Peyer's patch (tissue), 4 donors: ENCODE measurements at regions not wholly inside any gene's neighbourhood (a gene's known extent, or its start where the extent isn't known, plus 50 kb on each side); places are given as distances from the start of the nearest gene placed in this dataset.

Experiments
- DNase-seq, 3 donors: peaks; one replicate each; pipeline ENCODE4 v3.0.0-alpha.2; 2017 to 2019
- H3K27ac ChIP-seq, 4 donors: fragments of 200-600 bp; sonication (generic); one replicate each; pipeline ENCODE4 v1.5.1; 2016 to 2019
- H3K27me3 ChIP-seq, 2 donors: fragments of 200-600 bp; sonication (generic); one replicate each; pipeline ENCODE4 v1.5.1; 2019
- H3K36me3 ChIP-seq, 3 donors: fragments of 200-600 bp; sonication (generic); one replicate each; pipeline ENCODE4 v1.5.1; 2016 to 2019
- H3K4me1 ChIP-seq, 4 donors: fragments of 200-600 bp; sonication (generic); one replicate each; pipeline ENCODE4 v1.5.1; 2016 to 2019
- H3K4me3 ChIP-seq, 4 donors: fragments of 200-600 bp; sonication (generic); 1 replicate in 3 of 4; 2 replicates in 1 of 4; pipeline ENCODE4 v1.5.1; 2016 to 2019; ENCODE audit warnings: mild to moderate bottlenecking in 1 of 4
- H3K9me3 ChIP-seq, 4 donors: fragments of 200-600 bp; sonication (generic); one replicate each; pipeline ENCODE4 v1.5.1; 2016 to 2019; ENCODE audit warnings: mild to moderate bottlenecking in 1 of 4
- POLR2A ChIP-seq, 2 donors: fragments of 450-650 bp; IDR thresholded peaks; one replicate each; pipeline ENCODE4 v1.5.1; 2017; ENCODE audit warnings: antibody characterized with exemption in 2 of 2, mild to moderate bottlenecking in 2 of 2, moderate library complexity in 2 of 2
- TF ChIP-seq, protein P1 (sequence below), 6 experiments: fragments of 450-650 bp in 4 of 6; fragments of 200-600 bp in 2 of 6; sonication (generic) in 1 of 6; IDR thresholded peaks; one replicate each; pipeline ENCODE4 v1.5.1; 2017 to 2019; ENCODE audit warnings: antibody characterized with exemption in 6 of 6, mild to moderate bottlenecking in 3 of 6, moderate library complexity in 1 of 6

- Histone ChIP-seq H3K9me3 (peaks cover 0 to 4% (median 0%) of the 10 kb centered on the region in 4 donors), H3K4me3 (no peak overlapping the region), H3K36me3 (no peaks in the 10 kb centered on the region), H3K4me1 (no peaks in the 10 kb centered on the region), H3K27ac (no peak overlapping the region), H3K27me3 (no peaks in the 10 kb centered on the region)
- no peak for DNase-seq
- TF ChIP-seq, protein P1, sequence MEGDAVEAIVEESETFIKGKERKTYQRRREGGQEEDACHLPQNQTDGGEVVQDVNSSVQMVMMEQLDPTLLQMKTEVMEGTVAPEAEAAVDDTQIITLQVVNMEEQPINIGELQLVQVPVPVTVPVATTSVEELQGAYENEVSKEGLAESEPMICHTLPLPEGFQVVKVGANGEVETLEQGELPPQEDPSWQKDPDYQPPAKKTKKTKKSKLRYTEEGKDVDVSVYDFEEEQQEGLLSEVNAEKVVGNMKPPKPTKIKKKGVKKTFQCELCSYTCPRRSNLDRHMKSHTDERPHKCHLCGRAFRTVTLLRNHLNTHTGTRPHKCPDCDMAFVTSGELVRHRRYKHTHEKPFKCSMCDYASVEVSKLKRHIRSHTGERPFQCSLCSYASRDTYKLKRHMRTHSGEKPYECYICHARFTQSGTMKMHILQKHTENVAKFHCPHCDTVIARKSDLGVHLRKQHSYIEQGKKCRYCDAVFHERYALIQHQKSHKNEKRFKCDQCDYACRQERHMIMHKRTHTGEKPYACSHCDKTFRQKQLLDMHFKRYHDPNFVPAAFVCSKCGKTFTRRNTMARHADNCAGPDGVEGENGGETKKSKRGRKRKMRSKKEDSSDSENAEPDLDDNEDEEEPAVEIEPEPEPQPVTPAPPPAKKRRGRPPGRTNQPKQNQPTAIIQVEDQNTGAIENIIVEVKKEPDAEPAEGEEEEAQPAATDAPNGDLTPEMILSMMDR (IDR thresholded peaks at IDR 0.05), result no peak
- no peak for TF ChIP-seq POLR2A (IDR thresholded peaks at IDR 0.05)
Observed at GRCh38 chr6:163743796-163744195, 329.3 kb downstream of the QKI start.

GRCh38 chr6:163741743-163742363 lies 327.3 kb downstream of the QKI start:
- Histone ChIP-seq H3K9me3 (peaks cover 0 to 4% (median 0%) of the 10 kb centered on the region in 4 donors), H3K27me3 (no peaks in the 10 kb centered on the region), H3K4me1 (no peaks in the 10 kb centered on the region), H3K27ac (no peak overlapping the region), H3K4me3 (no peak overlapping the region), H3K36me3 (no peaks in the 10 kb centered on the region)
- no peak for DNase-seq
- no peak for TF ChIP-seq POLR2A (IDR thresholded peaks at IDR 0.05)
- TF ChIP-seq, protein P1 (IDR thresholded peaks at IDR 0.05), result no peak

GRCh38 chr6:163741342-163741741 lies 326.8 kb downstream of the QKI start:
- Histone ChIP-seq H3K4me1 (no peaks in the 10 kb centered on the region), H3K9me3 (peaks cover 0 to 4% (median 0%) of the 10 kb centered on the region in 4 donors), H3K36me3 (no peaks in the 10 kb centered on the region), H3K4me3 (no peak overlapping the region), H3K27ac (no peak overlapping the region), H3K27me3 (no peaks in the 10 kb centered on the region)
- TF ChIP-seq, protein P1 (IDR thresholded peaks at IDR 0.05), result no peak
- no peak for TF ChIP-seq POLR2A (IDR thresholded peaks at IDR 0.05)
- no peak for DNase-seq

DNA sequence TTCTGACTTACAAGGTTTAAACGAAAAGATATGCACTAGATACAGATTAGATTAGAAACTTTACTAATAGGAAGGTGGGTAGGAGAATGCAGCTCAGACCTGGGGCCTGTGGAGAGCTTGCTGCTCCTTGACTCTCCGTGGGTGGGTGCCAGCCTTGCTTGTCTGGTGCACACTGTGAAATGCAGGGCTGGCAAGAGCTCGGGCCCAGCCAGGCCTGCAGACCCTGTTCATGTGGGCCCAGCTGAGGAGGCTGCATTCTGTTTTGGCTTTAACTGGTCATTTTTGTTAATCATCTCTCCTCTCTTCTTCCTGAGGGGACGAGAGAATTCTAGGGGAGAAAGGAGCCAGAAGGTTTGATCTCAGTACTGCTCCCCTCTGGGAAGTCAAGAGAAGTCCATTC lies 325.4 kb downstream of the QKI start:
- Histone ChIP-seq H3K27ac (no peak overlapping the region), H3K9me3 (peaks cover 0 to 4% (median 0%) of the 10 kb centered on the region in 4 donors)
- TF ChIP-seq, protein P1 (IDR thresholded peaks at IDR 0.05), result no peak
- TF ChIP-seq POLR2A (IDR thresholded peaks at IDR 0.05), result no peak

GRCh38 chr6:163739408-163739725 lies 324.8 kb downstream of the QKI start:
- Histone ChIP-seq H3K36me3 (no peaks in the 10 kb centered on the region), H3K27me3 (no peaks in the 10 kb centered on the region), H3K9me3 (peaks cover 0 to 4% (median 0%) of the 10 kb centered on the region in 4 donors), H3K4me1 (no peaks in the 10 kb centered on the region), H3K27ac (no peak overlapping the region), H3K4me3 (no peak overlapping the region)
- no peak for TF ChIP-seq POLR2A (IDR thresholded peaks at IDR 0.05)
- no peak for DNase-seq

More for the DNA sequence above, 325.4 kb downstream of the QKI start:
- no peak for DNase-seq
- no peaks in the 10 kb centered on the region for H3K4me1 ChIP-seq
- no peaks in the 10 kb centered on the region for H3K36me3 ChIP-seq
- H3K4me3 ChIP-seq, result no peak overlapping the region
- H3K27me3 ChIP-seq, result no peaks in the 10 kb centered on the region

- no peaks in the 10 kb centered on the region for H3K4me1 ChIP-seq
- no peak for DNase-seq
- no peak overlapping the region for H3K4me3 ChIP-seq
- TF ChIP-seq, protein P1 (IDR thresholded peaks at IDR 0.05), result no peak
- TF ChIP-seq POLR2A (IDR thresholded peaks at IDR 0.05), result no peak
- no peaks in the 10 kb centered on the region for H3K36me3 ChIP-seq
- peaks cover 0 to 4% (median 0%) of the 10 kb centered on the region in 4 donors for H3K9me3 ChIP-seq
- no peak overlapping the region for H3K27ac ChIP-seq
- H3K27me3 ChIP-seq, result no peaks in the 10 kb centered on the region
Observed at GRCh38 chr6:163738725-163739407, 324.3 kb downstream of the QKI start.
